ENCODE measurements at regions not wholly inside any gene's neighbourhood (a gene's known extent, or its start where the extent isn't known, plus 50 kb on each side); places are given as distances from the start of the nearest gene placed in this dataset.

DNA sequence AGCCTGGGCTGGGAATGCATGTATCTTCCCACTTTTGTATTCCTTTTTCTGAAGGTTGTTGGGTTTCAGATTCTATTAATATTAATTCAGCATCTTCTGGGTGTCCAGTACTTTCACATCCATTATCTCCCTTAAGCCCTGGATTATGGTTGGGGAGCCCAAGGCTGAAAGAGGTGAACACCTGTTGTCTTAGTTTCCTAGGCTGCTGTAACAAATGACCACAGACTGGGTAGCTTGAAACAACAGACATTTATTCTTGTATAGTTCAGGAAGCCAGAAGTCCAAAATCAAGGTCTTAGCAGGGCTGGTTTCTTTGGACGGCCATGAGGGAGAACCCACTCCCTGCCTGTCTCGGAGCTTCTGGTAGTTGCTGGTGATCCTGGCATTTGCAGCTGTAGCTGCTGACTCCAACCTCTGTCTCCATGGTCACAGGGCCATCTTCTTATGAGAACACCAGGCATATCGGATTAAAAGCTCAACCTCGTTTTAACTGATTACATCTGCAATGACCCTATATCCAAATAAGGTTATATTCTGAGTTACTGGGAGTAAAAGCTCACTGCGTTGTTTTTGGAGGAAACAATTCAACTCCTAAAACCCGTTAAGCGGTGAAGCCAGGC lies 68.2 kb upstream of the CLMN start:
- DNase-seq (ENCODE audit: low read depth in 2 of 2, low spot score in 1 of 2), result no peak

DNA sequence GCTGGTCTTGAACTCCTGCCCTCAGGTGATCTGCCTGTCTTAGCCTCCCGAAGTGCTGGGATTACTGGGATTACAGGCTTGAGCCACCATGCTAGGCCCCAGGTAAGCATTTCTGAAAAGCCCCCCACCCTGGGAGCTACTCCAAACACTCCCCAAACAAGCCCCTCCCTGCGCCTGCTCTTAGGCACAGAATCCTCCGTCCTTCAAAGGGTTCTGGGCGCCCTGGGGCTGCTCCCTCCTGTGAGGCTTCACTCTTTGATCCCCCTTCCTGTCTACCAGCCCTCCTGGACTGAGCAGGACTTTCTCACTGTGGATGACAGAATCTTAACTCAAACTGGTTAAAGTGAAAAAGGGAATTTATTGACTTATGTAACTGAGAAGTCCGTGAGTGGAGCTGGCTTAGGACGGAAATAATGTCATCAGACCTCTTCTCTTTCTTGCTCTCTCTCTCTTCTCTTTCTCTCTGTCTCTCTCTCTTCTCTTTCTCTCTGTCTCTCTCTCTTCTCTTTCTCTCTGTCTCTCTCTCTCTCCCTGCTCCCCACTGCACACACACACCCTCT lies 66.9 kb upstream of the CLMN start:
- no peak for DNase-seq (ENCODE audit: low read depth in 2 of 2, low spot score in 1 of 2)

- no peak for DNase-seq (ENCODE audit: low read depth in 2 of 2, low spot score in 1 of 2)
Measured at GRCh38 chr14:95385701-95386100, 66.0 kb upstream of the CLMN start.

DNA sequence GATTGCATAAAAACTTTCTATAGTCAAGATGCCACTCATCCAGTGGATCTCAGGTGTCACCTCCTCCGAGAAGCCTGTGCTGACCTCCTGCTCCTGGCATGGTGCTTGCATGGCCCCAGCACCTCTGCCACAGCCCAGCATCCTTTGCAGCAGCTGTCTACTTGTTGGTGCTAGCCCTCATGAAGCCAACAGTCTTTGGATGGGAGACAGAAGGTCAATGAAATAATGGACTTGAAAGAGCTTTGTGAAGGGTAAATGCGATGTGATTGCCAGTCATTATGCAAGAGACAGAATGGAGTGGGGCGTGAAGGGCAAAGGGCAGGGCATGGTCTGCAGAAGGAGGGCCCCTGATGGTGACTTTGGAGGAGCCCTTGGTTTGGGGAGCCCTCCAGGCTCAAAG lies 63.0 kb upstream of the CLMN start:
- no peak for DNase-seq (ENCODE audit: low read depth in 2 of 2, low spot score in 1 of 2)

DNA sequence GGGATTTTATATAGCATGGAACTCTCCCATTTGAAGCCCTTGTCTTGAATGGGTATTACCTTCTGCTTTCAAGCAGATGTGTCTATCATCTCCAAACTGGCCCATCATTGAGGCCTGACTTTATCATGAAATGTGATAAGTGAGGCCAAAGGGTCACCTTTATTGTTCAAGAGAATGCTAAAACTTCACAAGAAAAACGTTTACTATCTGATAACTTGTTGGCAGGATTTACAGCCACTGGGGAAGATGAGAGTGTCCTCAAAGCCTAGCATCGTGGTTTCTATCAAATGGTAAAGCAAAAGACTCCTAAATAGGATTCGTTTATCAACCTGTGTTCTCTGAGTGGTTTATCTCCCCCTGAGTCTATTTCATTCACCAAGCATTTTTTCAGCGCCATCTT lies 62.0 kb upstream of the CLMN start:
- no peak for DNase-seq (ENCODE audit: low read depth in 2 of 2, low spot score in 1 of 2)

GRCh38 chr14:95380350-95381042 lies 60.8 kb upstream of the CLMN start:
- no peak for DNase-seq (ENCODE audit: low read depth in 2 of 2, low spot score in 1 of 2)

- no peak for DNase-seq (ENCODE audit: low read depth in 2 of 2, low spot score in 1 of 2)
Measured at GRCh38 chr14:95379634-95380033, 59.9 kb upstream of the CLMN start.

DNA sequence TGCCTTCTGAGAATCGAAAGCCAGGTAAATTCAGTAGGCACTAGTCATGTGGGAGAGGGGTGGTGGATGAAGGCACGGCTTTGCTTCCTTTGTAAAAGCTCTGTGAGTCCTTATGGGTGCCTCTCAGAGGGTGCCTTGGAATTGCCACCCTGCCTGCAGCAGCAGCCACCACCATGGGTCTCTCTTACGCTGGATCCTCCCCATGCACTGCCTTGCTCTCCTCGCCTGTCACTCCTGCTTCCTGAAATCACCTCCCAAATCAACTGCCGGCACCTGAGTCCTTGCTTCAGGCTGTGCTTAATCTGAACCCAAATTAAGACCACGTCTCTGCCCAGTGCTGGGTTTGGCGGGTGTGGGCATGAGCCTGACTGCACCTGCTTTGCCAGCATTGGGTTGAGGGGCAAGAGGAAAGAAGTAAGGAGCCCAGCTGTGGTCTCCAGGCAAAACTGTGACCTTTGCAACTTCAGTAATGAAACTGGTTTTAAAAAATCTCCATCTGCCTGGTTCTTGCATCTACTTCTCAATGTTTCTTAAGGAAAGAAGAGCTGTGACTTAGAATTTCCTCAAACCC lies 55.9 kb upstream of the CLMN start:
- DNase-seq (ENCODE audit: low read depth in 2 of 2, low spot score in 1 of 2), result no peak

DNA sequence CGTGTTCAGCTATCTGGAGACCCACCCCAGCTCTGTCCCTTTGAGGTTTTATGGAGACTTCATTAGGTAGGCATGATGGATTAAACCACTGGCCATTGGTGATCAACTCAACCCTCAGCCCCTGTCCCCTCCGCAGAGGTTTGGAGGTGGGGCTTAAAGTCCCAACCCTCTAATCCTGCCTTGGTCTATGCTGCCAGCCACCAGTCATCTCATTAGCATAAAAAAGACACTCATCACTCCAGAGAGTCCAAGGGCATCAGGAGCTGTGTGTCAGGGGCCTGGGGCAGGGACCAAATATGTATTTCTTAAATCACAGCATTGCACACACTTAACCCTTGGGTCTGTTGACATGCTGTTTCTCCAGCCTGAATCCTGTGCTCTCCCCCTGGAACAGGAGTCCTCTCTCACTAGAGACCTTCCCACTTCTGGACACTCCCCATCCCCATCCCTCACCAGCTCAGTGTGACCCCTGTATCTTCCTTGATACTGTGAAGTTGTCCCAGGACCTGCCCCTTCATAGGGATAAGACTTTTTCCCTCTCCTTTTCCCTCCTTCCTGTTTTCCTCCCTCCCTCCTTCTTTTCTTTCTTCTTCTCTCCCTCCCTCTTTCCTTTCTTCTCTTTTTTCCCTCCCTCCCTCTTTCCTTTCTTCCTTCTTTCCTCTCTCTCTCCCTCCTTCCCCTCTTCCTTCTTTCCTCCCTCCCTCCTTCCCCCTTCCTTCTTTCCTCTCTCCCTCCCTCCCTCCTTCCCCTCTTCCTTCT lies 54.7 kb upstream of the CLMN start:
- DNase-seq (ENCODE audit: low read depth in 2 of 2, low spot score in 1 of 2), result no peak

GRCh38 chr14:95370076-95370475 lies 50.4 kb upstream of the CLMN start:
- DNase-seq (ENCODE audit: low read depth in 2 of 2, low spot score in 1 of 2), result no peak

All from stimulated activated CD8-positive, alpha-beta memory T cell treated with anti-CD3 and anti-CD28 coated beads, Interleukin-4, amount 100 ng/mL, for 1 hour (primary cell).